ENCODE measurements at regions not wholly inside any gene's neighbourhood (a gene's known extent, or its start where the extent isn't known, plus 50 kb on each side); places are given as distances from the start of the nearest gene placed in this dataset.
"Not testable (repeated sequence)": the region's sequence is repeated elsewhere in the genome, so short reads cannot be mapped to it uniquely, and the experiment has no call there.

DNA sequence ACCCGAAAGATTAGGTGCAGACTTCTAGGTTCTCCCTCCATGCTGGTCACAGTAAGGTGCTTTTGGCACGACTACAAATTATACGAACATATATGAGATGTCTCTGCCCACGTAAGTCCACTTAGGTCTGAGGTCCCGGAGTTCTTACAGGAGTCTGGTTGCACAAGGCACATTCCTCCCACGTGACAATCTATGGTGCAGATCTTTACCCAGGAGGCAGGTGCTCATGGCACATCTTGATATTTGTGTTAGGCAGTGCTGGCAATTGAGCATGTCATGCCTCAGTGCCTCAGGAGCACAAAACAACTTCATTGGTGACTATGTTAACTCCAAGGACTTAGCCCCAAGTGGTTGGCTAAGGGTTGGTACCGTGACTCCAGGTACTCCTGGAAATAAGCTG is 92.0 kb upstream of the AMN1 start:
- no peak for DNase-seq (ENCODE audit: low read depth)

DNA sequence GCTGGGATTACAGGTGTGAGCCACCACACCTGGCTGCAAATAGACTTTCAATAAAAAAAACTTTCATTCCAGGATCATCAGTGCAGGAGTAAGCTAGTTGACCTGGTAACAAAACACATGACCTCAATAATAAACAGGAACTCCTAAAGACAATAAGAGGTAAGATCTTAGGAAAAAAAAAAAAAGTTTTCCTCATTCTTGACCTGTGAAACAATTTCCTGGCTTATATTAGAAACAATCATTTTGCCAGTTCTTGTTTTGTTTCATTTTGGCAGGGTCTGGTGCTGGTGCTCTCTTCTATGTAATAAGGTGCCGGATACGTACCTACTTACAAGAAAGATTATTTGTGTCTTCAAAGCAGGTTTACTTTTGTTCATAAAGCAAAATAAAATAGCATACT is 90.6 kb upstream of the AMN1 start:
- DNase-seq (ENCODE audit: low read depth) = no peak

DNA sequence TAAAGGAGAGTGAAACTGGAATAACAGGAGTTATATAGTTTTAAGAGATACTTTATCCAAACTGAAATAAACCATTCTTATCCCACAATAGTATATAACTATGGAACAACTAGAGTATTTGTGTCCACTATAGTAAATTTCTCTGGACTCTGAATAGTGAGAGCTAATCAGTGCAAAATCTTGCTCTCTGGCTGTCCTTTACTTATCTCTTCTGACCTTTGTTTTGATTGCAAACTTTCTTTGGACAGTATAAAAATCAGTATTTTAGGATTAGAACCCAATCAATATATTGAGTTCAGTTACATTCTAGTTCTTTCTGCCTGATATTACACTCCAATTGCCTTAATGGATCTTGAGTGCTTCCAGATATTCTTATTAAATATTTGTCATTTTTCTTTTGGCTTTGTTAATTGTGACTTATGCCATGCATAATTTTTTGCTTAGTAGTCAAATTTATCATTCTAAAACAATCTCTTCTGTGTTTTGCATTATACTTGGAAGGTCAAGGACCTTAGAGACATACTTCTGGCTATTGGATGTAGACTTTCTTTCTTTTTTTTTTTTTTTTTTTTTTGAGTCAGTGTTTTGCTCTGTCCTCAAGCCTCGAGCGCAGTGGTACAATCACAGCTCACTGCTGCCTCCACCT is 89.9 kb upstream of the AMN1 start:
- DNase-seq (ENCODE audit: low read depth) = no peak

DNA sequence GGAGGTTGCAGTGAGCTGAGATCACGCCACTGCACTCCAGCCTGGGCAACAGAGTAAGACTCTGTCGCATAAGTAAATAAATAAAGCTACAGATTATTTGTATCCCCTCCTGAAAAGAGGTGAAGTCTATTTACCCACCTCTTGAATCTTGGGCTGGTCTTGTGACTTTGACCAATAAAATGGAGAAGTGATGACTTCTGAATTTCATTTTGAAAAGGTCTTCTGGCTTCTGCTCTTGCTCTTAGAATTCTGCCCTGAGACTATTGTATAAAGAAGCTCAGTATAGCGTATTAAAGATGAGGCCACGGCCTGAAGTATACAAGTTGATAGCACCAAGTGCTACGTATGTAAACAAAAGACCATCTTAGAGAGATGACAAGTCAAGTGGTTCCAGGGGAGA is 88.3 kb upstream of the AMN1 start:
- DNase-seq (ENCODE audit: low read depth) = no peak

DNA sequence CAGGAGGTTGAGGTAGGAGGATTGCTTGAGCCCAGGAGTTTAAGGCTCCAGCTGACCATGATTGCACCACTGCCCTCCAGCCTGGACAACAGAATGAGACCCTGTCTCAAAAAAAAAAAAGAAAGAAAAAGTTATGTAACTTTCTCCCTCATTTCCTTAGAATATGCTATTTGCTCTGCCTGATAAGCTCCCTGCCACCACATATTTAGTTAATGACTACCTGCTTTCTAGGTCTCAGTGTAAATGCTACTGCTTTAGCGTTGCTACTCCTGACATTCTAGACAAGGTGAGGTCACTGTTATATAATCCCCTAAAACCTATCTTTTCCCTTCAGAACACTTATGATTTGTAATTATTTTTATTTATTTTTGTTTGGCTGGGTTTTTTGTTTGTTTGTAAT is 86.3 kb upstream of the AMN1 start:
- no peak for DNase-seq (ENCODE audit: low read depth)

DNA sequence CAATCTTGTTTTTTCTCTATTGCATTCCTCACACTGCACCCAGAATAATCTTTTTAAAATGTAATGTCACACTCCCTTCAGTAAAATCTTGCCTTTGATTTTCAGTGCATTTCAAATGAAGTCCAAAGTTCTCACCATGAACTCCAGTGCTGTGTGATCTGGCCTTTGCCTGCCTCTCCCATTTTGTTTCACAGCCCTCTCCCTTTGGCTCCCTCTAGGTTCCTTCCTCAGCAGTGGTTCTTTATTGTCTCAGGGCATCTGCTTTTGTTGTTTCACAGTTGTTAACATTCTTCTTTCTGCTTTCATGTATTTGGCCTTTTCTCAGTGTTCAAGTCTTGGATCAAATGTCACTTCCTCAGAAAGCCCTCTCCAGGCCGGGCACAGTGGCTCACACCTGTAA is 84.5 kb upstream of the AMN1 start:
- no peak for DNase-seq (ENCODE audit: low read depth)

DNA sequence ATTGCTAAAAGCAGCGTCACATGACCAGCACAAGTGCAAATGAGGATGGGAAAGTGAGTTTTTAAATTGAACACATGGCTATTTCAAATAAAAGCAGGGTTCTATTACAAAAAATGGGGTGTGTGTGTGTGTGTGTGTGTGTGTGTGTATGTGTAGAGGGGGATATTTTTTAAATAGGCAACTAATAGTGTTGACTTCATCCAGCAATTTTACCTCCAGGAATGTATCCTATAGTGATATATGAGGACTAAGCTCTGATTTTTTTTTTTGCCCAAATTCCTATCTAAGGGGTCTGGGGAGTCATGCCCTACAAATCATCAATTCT is 78.9 kb upstream of the AMN1 start:
- no peak for DNase-seq (ENCODE audit: low read depth)

DNA sequence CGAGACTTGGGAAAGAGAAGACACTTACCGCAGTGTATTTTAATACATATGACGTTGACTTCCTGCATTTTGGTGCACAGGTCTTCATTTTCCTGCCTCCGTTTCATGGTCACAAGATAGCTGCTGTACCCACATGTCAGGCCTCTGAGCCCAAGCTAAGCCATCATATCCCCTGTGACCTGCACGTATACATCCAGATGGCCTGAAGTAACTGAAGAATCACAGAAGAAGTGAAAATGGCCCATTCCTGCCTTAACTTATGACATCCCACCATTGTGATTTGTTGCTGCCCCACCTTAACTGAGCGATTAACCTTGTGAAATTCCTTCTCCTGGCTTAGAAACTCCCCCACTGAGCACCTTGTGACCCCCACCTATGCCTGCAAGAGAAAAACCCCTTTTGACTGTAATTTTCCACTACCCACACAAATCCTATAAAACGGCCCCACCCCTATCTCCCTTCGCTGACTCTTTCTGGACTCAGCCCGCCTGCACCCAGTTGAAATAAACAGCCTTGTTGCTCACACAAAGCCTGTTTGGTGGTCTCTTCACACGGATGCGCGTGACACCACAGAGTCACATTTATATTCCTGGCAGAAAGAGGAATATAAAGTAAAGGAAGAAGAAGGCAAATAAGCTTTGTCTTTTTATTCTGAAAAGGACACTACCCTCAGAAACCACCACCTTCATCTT is 78.4 kb upstream of the AMN1 start:
- not testable (repeated sequence) for DNase-seq (ENCODE audit: low read depth)

DNA sequence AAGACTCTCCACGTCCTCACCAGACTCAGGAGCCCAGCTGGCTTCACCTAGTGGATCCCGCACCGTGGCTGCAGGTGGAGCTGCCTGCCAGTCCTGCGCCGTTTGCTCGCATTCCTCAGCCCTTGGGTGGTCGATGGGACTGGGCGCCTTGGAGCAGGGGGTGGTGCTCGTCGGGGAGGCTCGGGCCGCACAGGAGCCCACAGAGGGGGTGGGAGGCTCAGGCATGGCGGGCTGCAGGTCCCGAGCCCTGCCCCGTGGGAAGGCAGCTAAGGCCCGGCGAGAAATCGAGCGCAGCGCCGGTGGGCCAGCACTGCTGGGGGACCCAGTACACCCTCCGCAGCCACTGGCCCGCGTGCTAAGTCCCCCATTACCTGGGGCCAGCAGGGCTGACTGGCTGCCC is 76.9 kb upstream of the AMN1 start:
- DNase-seq (ENCODE audit: low read depth) = not testable (repeated sequence)

DNA sequence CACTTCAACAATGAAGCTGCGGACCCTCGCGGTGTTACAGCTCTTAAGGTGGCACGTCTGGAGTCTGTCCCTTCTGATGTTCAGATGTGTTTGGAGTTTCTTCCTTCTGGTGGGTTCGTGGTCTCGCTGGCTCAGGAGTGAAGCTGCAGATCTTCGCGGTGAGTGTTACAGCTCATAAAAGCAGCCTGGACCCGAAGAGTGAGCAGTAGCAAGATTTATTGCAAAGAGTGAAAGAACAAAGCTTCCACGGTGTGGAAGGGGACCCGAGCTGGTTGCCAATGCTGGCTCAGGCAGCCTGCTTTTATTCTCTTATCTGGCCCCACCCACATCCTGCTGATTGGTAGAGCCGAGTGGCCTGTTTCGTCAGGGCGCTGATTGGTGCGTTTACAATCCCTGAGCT is 75.9 kb upstream of the AMN1 start:
- DNase-seq (ENCODE audit: low read depth) = not testable (repeated sequence)

DNA sequence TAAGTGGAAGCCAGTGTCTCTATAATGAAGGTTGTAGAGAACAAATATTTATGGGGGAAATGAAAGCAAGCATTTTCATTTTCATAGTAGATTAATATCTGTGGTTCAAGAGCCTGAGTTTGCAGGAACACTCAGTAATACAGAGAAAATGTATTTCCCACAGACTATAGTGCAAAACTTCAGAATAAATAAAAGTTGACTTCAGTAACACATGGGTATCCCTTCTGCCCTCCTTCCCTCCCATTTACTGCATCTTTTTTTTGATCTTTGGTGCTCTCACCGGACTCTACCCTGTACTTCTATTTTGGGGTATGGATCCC is 75.3 kb upstream of the AMN1 start:
- no peak for DNase-seq (ENCODE audit: low read depth)

DNA sequence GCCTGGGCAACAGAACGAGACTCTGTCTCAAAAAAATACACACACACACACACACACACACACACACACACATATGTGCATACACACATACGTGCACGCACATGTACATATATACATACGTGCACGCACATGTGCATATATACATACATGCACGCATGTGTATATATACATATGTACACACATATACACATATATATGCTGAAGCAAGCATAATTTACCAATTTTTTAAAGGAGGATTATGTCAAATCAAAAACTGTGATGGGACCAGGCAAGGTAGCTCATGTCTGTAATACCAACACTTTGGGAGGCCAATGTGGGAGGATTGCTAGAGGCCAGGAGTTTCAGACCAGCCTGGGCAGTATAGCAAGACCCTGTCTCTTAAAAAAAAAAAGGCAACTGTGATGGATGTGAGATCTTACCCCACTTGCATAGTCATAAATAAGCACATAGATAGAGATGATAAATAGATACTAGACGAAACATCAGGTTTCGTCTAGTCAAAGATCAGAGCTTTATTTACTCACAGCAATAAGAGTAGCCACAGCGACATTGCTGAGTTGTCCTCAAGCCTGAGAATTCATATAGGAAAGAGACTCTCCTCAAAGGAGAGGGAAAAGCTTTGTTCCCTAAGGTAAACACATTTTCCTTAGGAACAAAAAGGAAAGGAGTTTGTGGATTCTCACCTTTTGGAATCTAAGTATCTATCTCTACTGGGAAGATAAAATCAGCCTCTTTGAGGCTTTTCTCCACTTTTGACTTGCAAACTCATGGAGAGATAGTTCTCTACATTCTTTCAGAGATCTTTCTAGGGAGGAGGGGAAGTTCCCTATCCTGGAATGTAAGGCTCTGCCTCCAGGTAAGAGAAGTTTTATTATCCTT is 74.7 kb upstream of the AMN1 start:
- DNase-seq (ENCODE audit: low read depth) = no peak

DNA sequence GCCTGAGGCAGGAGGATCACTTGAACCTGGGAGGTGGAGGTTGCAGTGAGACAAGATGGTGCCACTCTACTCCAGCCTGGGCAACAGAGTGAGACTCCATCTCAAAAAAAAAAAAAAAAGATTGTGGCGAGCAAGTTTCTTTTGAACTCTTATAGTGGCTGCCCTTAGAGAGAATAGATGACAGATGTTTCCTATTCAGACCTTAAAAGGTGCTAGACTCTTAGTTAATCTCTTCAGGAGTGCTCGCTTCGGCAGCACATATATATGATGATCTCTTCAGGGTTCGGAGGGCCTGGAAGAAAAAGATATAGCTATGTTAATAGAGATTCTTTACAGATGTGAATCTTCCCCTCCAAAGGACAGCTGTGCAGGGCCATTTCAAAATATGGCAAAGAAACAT is 73.1 kb upstream of the AMN1 start:
- DNase-seq (ENCODE audit: low read depth) = no peak

DNA sequence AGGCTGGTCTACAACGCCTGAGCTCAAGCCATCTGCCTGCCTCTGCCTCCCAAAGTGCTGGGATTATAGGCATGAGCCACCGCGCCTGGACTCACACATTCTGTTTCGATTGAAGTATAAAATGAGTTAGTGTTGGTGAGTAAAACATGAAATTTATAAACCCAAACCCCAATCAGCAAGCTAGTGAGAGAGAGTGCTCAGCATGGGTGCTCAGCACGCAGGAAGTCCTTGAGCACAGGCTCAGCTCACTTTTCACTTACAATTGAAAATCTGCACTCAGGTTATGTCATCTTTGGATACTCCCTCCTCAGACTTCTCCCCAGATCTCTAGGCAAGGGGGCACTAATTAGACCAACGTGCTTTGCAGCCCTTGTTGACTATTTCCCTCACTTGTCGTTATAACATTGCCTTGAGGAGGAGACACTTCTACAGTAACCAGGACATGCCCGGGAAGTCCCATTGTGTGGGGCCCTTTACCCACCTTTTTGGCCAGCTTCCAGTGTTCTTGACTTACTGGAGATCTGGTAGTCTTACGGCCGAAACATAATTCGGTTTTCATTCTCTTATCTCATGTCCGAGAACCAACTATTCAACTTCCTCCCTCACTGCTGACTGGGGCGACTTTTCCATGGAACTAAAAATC is 68.5 kb upstream of the AMN1 start:
- DNase-seq (ENCODE audit: low read depth) = no peak

DNA sequence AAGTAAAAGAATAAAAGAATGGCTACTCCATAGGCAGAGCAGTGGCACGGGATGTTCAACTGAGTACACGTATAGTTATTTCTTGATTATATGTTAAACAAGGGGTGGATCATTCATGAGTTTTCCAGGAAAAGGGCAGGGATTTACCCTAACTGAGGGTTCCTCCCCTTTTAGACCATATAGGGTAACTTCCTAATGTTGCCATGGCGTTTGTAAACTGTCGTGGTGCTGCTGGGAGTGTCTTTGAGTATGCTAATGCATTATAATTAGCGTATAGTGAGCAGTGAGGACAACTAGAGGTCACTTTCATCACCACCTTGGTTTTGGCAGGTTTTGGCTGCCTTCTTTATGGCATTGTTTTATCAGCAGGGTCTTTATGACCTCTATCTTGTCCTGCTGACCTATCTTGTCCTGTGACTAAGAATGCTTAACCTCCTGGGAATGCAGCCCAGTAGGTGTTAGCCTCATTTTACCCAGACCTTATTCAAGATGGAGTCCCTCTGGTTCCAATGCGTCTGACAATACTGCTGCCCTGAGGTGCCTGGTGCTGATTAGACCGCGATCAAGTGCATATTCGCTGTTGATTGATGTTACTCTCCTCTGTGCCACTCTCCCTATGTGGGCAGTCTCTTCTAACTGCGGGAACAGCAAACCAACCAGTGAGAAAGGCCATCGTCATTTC is 67.6 kb upstream of the AMN1 start:
- no peak for DNase-seq (ENCODE audit: low read depth)

DNA sequence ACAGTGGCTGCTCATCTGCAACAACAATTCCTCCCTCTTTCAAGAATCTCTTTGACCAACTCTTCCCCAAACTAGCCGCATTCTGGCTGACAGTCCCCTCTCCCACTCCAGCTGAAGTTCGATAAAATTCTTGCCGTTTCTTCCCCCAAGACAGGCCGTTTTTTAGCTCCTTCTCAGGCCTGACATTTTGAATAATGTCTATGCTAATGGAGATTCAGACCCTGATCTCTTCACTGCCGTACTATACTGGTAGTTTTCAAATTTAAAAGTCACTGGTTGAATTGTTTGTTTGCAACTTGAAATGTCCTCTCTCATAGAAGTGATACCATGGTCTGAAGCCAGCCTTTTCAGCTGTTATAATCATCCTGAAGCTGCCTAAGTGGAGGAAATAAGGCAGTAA is 65.9 kb upstream of the AMN1 start:
- no peak for DNase-seq (ENCODE audit: low read depth)

DNA sequence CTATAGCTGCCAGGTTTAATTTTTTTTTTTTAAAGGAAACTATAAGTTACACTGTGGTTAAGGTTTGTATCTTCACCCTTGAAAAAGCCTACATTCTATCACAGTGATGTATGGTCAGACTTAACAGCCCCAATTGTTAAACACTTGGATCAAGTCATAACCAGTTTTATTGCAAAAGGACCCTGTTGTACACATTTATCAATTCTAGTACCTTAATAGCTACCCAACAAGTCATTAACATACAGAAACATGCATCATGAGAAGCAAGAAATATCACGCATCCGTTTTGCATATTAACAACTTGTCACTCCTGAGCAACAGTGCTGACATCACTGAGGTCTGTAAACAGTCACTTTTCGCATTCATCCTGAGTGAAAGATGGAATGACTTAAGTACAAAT is 62.4 kb upstream of the AMN1 start:
- not testable (repeated sequence) for DNase-seq (ENCODE audit: low read depth)

DNA sequence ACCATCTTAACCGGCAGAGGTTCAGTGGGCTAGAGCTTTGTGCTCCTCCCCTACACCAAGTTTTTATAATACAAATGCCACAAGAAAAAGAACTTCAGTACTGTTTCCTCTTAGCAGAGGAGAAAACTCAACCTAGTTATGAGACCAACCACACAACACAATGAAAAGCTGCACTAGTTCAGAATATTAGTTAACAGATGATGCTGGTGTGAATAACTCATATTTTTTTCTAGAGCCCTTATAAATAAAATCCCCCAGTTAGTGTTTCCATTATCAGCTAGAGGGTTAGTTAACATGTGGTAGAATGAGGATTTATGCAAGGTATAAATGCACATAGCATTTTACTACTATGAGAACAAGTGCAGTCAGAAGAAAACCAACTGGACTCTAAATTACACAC is 61.9 kb upstream of the AMN1 start:
- DNase-seq (ENCODE audit: low read depth) = no peak

DNA sequence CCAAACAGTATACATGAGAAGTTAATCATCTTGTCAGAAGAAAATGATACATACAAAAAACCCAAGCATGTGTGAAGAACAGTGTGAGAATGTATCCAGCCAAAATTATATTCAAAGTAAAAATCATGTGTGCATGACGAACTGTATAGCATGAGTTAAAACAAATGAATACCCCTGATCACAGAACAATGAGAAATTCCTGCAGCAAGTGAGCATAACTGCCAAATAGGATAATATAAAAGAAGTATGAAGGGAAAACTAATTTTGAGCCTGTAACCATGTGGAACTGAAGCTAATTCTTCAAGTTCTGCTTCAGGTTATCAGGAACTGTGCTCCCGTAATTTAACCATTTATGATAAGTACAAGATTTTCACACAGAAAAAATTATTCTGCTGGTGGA is 56.5 kb upstream of the AMN1 start:
- no peak for DNase-seq (ENCODE audit: low read depth)

DNA sequence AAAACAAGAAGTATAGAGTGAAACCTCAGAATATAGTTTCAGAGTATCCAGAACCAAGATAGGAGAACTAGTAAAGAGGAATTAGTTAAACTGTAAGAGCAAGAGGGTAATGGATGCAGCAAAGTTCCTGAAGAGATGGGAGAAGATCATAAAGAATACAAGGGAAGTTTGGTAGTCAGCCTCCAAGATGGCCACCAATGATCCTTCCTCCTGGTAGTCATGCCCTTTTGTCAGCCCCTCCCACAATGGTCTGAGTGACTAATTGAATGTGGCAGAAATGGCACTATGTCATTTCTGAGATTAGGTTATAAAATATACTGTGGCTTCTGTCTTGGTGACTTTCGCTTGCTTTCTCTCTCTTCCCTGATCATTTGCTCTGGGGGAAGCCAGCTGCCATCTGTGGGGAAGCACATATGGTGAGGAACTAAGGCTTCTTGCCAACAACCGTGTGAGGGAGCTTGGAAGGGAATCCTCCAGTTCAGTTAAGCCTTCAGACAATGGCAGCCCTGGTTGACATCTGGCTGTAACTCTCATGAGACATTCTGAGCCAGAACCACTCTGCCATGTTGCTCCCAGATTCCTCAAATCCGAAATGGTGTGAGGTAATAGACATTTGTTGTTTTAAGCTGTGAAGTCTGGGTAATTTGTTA is 55.3 kb upstream of the AMN1 start:
- DNase-seq (ENCODE audit: low read depth) = no peak

DNA sequence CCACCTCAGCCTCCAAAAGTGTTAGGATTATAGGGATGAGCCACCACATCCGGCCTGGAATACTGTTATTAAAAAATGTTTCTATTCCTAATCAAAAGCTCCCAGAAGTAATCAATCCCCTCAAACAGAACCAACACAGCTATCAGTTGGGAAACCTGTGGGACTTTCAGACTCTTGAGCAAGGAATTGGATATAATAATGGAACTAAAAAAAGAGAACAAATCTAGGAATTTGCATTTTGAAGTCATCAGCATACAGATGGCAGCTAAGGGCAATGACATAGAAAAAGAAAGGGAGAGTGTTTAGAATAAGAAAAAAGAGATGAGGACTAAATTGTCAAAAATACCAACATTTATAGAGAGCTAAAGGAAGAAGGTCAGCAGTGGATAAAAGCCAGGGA is 54.7 kb upstream of the AMN1 start:
- no peak for DNase-seq (ENCODE audit: low read depth)
